GM19099 (cell line): ENCODE measurements at regions not wholly inside any gene's neighbourhood (a gene's known extent, or its start where the extent isn't known, plus 50 kb on each side); places are given as distances from the start of the nearest gene placed in this dataset.

Experiments
- POLR2A ChIP-seq: IDR thresholded peaks from 3 replicates; pipeline ENCODE4 v1.6.1; 2011; ENCODE audit warnings: low read depth; ENCODE audit not compliant: insufficient read length; ENCODE audit errors: extremely low read depth

DNA sequence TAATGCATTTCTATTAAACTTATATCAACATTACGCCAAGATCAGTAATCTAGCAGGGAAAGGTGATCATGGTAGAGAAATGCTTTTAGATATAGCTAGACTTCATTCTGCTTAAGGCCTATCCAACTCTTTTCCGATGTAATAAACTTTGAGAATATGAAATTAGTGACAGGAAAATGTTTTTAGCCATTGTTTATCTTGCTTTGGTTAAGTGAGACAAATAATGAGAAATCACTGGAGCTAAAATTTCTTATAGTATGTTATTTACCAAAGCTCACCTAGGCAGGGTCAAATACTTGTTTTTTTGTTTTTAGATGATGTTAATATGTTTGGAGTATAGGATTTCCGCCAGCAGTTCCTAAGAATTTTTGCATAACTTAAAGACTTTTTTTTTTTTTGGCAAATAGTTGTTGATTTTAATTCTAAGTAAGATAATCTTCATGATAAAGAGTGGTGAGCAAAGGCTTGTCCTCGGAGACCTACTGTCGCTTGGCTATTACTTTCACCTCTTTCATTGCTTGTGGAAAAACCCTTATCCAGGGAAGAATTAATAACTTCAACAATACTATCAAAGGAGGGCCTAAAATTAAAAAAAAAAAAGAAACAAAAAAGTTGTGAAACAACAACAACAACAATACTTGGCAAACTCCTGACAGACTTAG, 98.3 kb downstream of the SOX4 start:
- TF ChIP-seq POLR2A = no peak

DNA sequence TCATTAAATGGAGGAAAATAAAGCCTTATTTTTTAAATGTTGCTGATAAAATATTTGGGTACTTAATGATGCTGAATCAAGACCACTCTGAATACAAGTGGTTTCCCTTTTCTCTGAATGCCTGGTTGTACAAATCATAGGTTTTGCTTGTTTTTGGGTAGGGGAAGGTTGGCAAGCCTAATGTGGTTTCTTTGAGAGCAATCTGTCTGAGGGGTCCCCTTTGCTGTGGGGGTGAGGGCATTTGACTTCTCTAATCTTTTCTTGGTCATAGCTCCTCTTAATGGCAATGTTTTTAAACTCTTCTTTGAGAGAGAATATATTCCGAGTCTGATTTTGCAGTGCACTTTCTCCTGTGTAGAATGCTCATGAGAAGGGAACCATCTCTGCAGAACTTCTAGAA, 99.2 kb downstream of the SOX4 start:
- TF ChIP-seq POLR2A = no peak

DNA sequence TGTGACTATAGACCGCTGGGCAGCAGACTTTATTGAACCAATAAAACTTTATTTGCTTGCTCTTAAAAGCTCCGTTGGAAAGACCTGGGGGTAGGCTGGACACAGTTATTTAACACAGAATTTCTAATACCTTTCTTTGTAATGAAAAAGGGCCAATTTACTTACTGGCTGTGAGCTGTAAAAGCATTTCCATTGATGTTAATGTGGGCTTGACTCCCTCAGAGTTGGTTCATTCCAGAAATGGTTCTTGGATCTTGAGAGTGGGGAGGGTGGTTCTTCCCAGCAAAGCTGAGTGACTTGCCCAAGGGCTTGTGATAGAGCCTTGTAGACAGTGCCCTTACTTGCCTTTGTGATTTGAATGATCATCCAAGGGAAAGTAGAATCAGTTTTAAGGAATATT, 100.6 kb downstream of the SOX4 start:
- TF ChIP-seq POLR2A = no peak

DNA sequence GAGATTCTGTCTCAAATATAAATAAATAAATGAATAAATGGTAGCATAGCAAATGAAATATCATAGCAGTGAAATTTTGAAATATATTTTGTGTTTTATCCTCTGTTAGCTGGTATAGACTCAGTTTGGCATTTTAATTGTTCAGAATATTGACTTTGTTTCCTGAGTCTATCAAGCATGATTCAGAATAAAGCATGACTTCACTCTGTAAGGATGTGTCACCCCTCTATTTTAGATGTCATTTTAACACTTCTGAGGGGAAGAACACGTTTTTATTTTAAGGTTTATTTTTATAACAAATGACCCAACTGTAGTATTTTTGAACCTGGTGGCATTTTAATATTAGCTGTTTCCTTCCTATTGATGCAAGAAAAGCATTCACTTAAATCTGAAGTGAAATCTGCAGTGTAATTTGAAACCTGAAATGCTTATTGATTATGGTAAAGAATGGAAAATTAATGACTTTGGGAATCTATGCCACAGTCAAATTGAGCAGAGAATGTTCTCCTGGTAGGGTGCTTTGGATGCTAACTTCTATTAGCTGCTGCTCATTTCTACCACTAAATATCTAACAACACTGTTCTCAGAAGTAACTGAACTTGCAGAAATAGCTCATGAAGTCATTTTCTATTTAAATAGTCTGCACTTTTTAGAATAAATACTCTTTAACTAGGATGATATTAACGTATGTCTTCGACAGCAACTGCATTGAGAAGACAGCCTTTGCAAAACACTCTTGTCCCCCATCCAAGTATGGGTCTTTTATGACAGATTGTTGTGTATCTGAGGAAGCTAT, 114.2 kb downstream of the SOX4 start:
- no peak for TF ChIP-seq POLR2A

DNA sequence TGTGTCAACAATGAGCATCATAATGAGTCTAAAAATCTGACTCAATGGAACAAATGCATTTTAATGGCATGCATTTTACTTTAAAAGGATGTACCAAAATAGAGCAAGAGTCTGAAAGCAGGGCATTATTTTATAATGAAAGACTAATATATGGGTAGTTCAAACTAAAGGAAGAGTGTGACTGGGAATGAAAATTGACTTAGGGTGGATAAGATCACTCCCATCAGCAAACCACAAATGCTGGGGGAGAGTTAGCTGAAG, 114.7 kb downstream of the SOX4 start:
- no peak for TF ChIP-seq POLR2A

DNA sequence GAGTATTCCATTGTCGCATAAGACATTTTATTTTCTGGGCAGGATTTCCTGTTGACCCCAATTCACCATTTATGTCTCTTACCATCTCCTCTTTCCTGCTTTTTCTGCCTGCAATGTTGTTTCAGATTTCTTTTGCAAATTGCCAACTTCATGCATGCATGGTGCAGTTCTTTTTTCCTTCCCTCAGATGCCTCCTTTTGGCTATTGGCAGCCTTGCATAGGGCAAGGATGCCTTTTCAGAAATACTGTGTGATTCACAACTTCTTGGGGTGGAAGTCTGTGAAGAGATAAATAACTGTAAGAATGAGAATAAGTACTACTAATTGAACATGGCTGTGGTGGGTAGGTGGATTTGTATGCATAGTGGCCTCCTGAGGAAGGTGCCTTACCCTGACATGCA, 116.7 kb downstream of the SOX4 start:
- TF ChIP-seq POLR2A = no peak

DNA sequence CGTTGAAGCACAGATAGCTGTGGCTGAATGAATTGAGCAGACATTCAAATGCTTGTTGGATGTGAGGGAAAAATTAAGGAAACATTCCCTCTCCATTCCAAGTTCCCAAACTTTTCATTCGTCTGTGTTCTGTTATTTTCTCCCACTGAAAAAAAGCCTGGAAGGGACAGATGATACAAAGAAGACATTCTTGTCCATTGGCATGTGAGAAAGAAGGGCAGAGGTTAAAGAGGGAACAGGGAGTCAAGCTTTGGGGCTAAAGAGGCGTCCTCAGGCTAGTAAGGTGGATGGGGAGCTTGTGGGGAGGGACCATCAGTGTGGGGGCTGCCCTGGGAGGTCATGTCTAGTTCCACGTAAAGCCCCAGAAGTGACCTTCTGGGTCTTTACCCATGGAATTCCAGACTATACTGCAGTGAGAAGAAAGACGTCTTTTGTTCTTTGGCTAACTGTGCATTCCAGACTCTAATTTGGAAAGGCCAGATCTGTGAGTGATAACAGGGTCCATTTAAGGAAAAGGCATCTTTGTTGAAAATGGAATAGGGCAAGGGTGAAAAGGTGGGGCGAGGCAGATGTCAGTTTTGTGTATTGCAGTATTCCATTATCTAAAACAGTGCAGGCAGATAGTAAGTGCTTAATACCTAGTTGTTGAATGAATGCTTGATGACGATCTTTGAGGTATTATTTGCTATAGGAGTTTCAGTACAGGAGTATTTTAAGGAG, 117.5 kb downstream of the SOX4 start:
- no peak for TF ChIP-seq POLR2A

DNA sequence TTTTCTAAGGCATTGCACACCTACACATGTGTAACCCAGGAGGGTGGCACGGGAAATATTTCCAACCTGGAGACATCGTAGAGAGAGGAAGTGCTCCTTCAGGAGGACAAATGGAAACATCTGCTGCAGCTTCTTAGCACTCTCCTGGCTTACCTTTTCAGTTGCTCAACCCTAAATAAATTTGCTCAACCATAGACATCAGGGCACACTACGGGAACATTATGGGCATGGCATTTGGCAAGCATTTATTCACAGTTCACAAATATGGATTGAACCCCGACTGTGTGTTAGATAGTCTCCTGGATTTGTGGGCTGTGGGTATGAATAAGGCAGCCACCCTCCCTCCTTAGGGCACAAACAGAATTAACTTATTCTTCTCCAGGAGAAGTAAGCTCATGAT, 118.7 kb downstream of the SOX4 start:
- TF ChIP-seq POLR2A = no peak

DNA sequence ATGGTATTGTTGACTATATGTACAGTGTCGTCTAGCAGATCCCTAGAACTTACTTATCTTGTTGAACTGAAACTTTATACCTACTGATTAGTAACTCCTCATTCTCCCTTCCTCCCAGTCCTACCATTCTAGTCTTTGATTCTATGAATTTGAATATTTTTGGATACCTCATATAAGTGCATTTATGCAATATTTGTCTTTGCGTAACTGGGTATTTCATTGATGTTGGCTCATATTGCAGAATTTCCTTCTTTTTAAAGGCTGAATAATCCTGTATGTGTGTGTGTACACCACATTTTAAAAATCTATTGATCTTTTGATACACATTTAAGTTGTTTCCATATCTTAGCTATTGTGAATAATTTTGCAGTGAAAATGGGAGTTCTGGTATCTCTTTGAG, 119.9 kb downstream of the SOX4 start:
- no peak for TF ChIP-seq POLR2A

DNA sequence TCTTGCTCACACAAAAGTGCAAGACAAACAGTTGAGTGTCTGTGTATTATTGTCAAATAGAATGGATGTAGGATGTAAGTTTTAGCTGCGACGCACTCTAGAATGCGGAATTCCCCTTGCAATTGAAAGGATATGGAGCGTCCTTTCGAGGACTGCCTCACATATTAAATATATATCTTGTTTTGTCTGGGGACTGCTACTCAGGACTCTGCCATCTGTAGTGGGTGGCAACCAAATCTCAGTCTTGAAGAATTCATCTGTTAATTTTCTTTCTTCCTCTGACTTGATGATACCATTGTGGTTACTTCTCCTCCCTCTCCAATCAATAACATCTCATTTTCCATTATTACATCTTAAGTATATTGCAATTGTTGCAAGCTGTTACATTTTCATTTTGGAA, 121.6 kb downstream of the SOX4 start:
- TF ChIP-seq POLR2A = no peak

DNA sequence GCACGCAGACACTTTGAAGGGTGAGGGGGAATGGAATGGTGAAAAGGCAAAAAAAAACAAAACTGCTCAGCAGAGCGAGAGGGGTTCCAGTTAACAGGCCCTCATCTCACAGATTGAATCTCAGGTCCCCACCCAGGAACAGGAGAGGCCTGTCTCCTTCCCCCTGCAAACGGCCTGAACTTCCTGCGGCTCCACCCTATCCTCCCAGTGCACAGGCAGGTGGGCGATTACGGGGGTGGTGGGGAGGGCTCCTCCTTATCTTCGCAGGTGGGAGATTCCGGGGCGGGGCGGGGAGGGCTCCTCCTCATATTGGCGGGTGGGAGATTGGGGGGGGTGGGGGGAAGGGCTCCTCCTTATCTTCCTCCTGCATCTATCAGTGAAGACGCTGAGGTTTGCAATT, 129.0 kb downstream of the SOX4 start:
- TF ChIP-seq POLR2A = no peak

DNA sequence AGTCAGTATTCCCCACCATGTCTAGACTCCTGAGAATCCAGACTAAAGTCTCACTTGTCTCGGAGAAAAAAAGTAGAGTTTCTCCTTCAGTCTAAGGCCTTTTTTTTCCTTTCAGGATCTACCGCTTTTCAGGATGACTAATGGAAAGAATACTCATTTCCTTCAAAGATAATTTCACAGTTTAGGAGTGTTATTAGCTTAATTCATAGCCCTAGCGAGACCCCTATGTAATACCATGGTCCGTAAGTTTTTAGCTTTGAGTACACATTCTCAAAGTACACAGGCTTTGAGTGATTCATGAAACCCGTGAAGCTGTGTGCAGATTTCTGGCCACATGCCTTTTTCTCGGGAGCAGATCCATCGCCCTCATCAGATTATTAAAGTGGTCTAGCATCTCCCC, 133.1 kb downstream of the SOX4 start:
- no peak for TF ChIP-seq POLR2A

DNA sequence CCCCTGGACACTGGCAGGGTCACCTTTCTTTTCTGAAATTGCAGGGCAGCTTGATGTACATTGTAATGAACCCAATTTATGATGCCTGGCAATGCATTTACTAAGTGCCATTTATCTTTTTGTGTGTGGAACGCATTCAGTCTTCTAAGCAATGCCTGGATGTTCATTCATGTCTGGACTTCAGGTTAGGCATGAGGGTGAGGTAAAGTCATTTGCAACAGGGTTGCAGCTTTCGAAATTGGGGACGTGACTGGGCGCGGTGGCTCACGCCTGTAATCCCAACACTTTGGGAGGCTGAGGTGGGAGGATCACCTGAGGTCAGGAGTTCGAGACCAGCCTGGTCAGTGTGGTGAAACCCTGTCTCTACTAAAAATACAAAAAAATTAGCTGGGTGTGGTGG, 134.6 kb downstream of the SOX4 start:
- no peak for TF ChIP-seq POLR2A

DNA sequence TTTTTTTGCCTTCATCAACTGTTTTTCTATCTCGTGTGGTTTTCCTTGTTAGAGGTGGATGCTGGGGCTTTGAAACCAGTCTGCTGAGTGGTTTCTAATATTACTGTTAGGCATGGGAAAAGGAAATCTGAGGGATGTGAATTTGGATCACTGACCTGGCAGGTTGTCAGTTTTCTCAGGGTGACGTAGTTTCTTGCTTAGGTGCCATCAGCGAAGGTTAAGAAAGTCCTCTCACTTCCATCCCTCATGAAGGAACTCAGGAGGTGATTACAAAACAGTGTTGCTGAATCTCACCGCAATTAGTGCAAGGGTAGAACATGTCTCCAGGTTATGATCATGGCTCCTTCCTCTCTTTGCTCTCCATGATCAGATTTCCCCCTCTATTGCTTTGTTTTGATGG, 135.9 kb downstream of the SOX4 start:
- TF ChIP-seq POLR2A = no peak

DNA sequence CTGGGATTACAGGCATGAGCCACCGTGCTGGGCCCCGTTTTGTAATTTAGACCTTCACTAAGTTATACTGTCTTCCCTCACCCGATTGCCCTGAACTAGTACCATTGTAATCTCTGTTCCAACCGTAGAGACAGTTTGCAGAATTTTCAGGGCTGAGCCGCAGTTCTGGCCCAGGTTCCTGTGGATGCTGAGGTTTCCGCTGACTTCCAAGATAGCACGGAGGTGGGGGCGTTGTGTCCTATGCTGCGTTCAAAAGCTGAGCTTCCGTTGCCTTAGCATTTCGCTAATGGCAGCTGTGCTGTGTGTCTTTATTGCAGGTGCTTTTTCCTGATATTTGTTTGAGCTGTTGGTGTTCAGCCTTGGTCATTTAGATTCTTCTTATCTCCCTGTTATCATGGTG, 137.0 kb downstream of the SOX4 start:
- no peak for TF ChIP-seq POLR2A

DNA sequence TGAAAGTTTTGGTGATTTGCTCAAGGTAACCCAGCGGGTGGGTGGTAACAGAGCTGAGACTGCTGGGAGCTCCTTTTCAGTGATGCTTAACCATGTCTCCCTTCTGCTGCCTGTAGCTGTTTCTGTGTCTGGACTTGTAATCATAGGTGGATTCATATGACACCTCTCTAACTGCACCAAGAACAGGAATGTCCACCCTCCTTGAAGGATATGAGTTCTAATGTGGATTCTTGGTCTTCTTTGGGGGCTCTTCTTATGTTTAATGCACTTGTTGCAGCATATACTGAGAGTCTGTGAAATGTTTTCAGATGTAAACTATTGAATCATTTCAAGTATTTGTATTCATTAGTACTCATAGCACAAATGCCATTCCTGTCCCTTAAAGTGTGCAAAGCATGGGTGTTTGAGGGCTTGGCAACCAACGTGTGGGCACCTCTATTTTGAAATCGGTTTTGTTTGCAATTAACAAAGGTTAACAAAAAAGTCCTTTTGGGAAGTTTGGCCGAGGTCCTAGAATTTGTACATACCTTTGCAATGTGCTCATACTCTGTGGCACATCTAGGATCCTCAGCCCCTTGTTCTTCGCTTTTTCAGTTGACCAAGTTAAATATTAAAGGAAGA, 138.0 kb downstream of the SOX4 start:
- no peak for TF ChIP-seq POLR2A
